K562 (cell line): ENCODE measurements at regions not wholly inside any gene's neighbourhood (a gene's known extent, or its start where the extent isn't known, plus 50 kb on each side); places are given as distances from the start of the nearest gene placed in this dataset.

Experiments
- CXXC5 ChIP-seq: fragments of 250-450 bp; sonication (Bioruptor Pico); IDR thresholded peaks from 2 replicates; pipeline ENCODE4 v1.8.0; 2022; ENCODE audit warnings: inconsistent platforms, mild to moderate bottlenecking, moderate library complexity
- MAFG ChIP-seq: fragments of 450-650 bp; conservative IDR thresholded peaks from 2 replicates; pipeline ENCODE4 v1.6.1; 2016; ENCODE audit warnings: missing genetic modification characterization, missing compliant biosample characterization
- ZNF263 ChIP-seq: sonication (generic); formaldehyde crosslinking; IDR thresholded peaks from 2 replicates; pipeline ENCODE4 v1.8.0; 2022; ENCODE audit warnings: mild to moderate bottlenecking, missing genetic modification reagents, borderline replicate concordance
- TF ChIP-seq, protein P1 (sequence below): sonication (generic); formaldehyde crosslinking; IDR thresholded peaks from 2 replicates; pipeline ENCODE4 v1.8.1; 2023; ENCODE audit warnings: mild to moderate bottlenecking, missing genetic modification reagents
- TF ChIP-seq, protein P2 (sequence below): fragments of 450-650 bp; IDR thresholded peaks from 2 replicates; pipeline ENCODE4 v1.6.1; 2016; ENCODE audit warnings: low read depth

DNA sequence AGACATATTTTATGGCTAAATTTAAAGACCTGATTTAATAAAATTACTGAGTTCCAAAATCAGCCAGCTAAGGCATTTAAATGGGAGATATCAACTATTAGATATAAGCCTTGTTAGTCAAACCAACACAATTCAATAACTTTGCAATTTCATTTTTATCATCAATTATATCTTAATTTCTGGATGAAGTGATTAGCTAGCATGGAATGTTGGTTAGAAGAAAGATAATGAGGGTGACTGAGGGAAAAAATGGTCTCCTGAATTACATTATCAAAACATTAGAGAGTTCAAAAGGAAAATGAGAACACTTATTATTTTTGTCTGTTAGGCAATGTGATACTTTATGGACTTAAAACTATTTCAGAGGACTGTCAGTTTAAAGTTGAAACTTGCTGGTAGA lies 525.7 kb downstream of the CDH11 start (continued):
- TF ChIP-seq, protein P1, sequence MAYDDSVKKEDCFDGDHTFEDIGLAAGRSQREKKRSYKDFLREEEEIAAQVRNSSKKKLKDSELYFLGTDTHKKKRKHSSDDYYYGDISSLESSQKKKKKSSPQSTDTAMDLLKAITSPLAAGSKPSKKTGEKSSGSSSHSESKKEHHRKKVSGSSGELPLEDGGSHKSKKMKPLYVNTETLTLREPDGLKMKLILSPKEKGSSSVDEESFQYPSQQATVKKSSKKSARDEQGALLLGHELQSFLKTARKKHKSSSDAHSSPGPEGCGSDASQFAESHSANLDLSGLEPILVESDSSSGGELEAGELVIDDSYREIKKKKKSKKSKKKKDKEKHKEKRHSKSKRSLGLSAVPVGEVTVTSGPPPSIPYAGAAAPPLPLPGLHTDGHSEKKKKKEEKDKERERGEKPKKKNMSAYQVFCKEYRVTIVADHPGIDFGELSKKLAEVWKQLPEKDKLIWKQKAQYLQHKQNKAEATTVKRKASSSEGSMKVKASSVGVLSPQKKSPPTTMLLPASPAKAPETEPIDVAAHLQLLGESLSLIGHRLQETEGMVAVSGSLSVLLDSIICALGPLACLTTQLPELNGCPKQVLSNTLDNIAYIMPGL, result no peak
- TF ChIP-seq CXXC5, result no peak
- TF ChIP-seq MAFG (tag), result no peak
- TF ChIP-seq ZNF263, result no peak
- TF ChIP-seq, protein P2, sequence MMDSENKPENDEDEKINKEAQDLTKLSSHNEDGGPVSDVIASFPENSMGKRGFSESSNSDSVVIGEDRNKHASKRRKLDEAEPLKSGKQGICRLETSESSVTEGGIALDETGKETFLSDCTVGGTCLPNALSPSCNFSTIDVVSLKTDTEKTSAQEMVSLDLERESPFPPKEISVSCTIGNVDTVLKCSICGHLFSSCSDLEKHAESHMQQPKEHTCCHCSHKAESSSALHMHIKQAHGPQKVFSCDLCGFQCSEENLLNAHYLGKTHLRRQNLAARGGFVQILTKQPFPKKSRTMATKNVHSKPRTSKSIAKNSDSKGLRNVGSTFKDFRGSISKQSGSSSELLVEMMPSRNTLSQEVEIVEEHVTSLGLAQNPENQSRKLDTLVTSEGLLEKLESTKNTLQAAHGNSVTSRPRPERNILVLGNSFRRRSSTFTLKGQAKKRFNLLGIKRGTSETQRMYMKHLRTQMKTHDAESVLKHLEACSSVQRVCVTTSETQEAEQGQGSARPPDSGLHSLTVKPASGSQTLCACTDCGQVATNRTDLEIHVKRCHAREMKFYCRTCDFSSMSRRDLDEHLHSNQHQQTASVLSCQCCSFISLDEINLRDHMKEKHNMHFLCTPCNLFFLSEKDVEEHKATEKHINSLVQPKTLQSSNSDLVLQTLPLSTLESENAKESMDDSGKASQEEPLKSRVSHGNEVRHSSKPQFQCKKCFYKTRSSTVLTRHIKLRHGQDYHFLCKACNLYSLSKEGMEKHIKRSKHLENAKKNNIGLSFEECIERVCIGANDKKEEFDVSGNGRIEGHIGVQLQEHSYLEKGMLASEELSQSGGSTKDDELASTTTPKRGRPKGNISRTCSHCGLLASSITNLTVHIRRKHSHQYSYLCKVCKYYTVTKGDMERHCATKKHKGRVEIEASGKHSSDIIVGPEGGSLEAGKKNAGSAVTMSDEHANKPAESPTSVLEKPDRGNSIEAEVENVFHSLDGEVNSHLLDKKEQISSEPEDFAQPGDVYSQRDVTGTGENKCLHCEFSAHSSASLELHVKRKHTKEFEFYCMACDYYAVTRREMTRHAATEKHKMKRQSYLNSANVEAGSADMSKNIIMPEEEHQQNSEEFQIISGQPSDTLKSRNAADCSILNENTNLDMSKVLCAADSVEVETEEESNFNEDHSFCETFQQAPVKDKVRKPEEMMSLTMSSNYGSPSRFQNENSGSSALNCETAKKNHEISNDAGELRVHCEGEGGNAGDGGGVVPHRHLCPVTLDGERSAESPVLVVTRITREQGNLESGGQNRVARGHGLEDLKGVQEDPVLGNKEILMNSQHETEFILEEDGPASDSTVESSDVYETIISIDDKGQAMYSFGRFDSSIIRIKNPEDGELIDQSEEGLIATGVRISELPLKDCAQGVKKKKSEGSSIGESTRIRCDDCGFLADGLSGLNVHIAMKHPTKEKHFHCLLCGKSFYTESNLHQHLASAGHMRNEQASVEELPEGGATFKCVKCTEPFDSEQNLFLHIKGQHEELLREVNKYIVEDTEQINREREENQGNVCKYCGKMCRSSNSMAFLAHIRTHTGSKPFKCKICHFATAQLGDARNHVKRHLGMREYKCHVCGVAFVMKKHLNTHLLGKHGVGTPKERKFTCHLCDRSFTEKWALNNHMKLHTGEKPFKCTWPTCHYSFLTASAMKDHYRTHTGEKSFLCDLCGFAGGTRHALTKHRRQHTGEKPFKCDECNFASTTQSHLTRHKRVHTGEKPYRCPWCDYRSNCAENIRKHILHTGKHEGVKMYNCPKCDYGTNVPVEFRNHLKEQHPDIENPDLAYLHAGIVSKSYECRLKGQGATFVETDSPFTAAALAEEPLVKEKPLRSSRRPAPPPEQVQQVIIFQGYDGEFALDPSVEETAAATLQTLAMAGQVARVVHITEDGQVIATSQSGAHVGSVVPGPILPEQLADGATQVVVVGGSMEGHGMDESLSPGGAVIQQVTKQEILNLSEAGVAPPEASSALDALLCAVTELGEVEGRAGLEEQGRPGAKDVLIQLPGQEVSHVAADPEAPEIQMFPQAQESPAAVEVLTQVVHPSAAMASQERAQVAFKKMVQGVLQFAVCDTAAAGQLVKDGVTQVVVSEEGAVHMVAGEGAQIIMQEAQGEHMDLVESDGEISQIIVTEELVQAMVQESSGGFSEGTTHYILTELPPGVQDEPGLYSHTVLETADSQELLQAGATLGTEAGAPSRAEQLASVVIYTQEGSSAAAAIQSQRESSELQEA, result no peak
